Esophagus muscularis mucosa (tissue), 4 donors: ENCODE measurements at regions not wholly inside any gene's neighbourhood (a gene's known extent, or its start where the extent isn't known, plus 50 kb on each side); places are given as distances from the start of the nearest gene placed in this dataset.

Experiments used
- DNase-seq: peaks from one replicate; pipeline ENCODE4 v3.0.0-alpha.2; 2017; ENCODE audit errors: extremely low spot score
- H3K27ac ChIP-seq, 4 donors: fragments of 200-600 bp; sonication (generic); replicated peaks in 1 of 4; 1 replicate in 3 of 4; 2 replicates in 1 of 4; pipeline ENCODE4 v1.5.1; 2016 to 2019; ENCODE audit warnings: mild to moderate bottlenecking in 1 of 4
- H3K27me3 ChIP-seq, 4 donors: fragments of 200-600 bp; sonication (generic); one replicate each; pipeline versions ENCODE4 v1.5.1 to v1.6.0; 2016 to 2019
- H3K36me3 ChIP-seq, 4 donors: fragments of 200-600 bp; sonication (generic); one replicate each; pipeline ENCODE4 v1.5.1; 2016 to 2019
- H3K4me1 ChIP-seq, 4 donors: fragments of 200-600 bp; sonication (generic); one replicate each; pipeline ENCODE4 v1.5.1; 2016 to 2019
- H3K4me3 ChIP-seq, 4 donors: fragments of 200-600 bp; sonication (generic); 1 replicate in 2 of 4; 2 replicates in 2 of 4; pipeline ENCODE4 v1.5.1; 2016 to 2019; ENCODE audit warnings: mild to moderate bottlenecking in 4 of 4, moderate library complexity in 1 of 4
- H3K9me3 ChIP-seq, 4 donors: fragments of 200-600 bp; sonication (generic); 1 replicate in 3 of 4; 2 replicates in 1 of 4; pipeline ENCODE4 v1.5.1; 2016 to 2019
- CTCF ChIP-seq, 3 experiments: fragments of 200-600 bp in 2 of 3; fragments of 450-650 bp in 1 of 3; sonication (generic) in 2 of 3; IDR thresholded peaks; one replicate each; pipeline ENCODE4 v1.5.1; 2017 to 2019; ENCODE audit warnings: antibody characterized with exemption in 3 of 3, mild to moderate bottlenecking in 2 of 3, moderate library complexity in 1 of 3
- EP300 ChIP-seq: sonication (generic); formaldehyde crosslinking; IDR thresholded peaks from one replicate; pipeline ENCODE4 v1.6.1; 2017; ENCODE audit warnings: antibody characterized with exemption
- POLR2A ChIP-seq: fragments of 450-650 bp; IDR thresholded peaks from one replicate; pipeline ENCODE4 v1.6.1; 2017; ENCODE audit warnings: antibody characterized with exemption, moderate library complexity, mild to moderate bottlenecking, low read depth
- POLR2AphosphoS5 ChIP-seq, 2 donors: sonication (generic); formaldehyde crosslinking; IDR thresholded peaks; one replicate each; pipeline ENCODE4 v1.6.1; 2017; ENCODE audit warnings: antibody characterized with exemption in 2 of 2
- WGBS: methylation state at CpG from one replicate; pipeline ENCODE4 v1.1.5; 2018; 5-methylcytosine and 5-hydroxymethylcytosine counted together
- intact Hi-C: fragments of 100-400 bp; cut with DNase I; formaldehyde crosslinking; loops from one replicate; pipeline ENCODE4 v1.15.1; 2023

GRCh38 chr2:52222128-52222527, 1190.2 kb upstream of the NRXN1 start:
- no peak overlapping the region for H3K27ac ChIP-seq
- no peaks in the 10 kb centered on the region for H3K27me3 ChIP-seq
- DNase-seq, result no peak
- no peaks in the 10 kb centered on the region for H3K9me3 ChIP-seq
- no peak overlapping the region for H3K4me3 ChIP-seq
- no peak for TF ChIP-seq EP300
- TF ChIP-seq POLR2AphosphoS5 (IDR thresholded peaks at IDR 0.05), result no peak
- no peak for TF ChIP-seq CTCF (IDR thresholded peaks at IDR 0.05)
- TF ChIP-seq POLR2A, result no peak
- no peaks in the 10 kb centered on the region for H3K4me1 ChIP-seq
- intact Hi-C loops, result no loop called here
- H3K36me3 ChIP-seq, result no peaks in the 10 kb centered on the region
- 45% methylated on average over 2 of the region's 2 CpGs for WGBS

GRCh38 chr2:52220393-52220792, 1188.5 kb upstream of the NRXN1 start:
- WGBS, result 81% methylated on average over 2 of the region's 2 CpGs
- DNase-seq, result no peak
- intact Hi-C loops, result no loop called here

GRCh38 chr2:52210611-52211010, 1178.7 kb upstream of the NRXN1 start:
- no peaks in the 10 kb centered on the region for H3K9me3 ChIP-seq
- WGBS, result 83% methylated on average over 2 of the region's 2 CpGs
- H3K27ac ChIP-seq, result no peak overlapping the region
- intact Hi-C loops, result no loop called here
- H3K27me3 ChIP-seq, result no peaks in the 10 kb centered on the region
- no peak overlapping the region for H3K4me3 ChIP-seq
- no peaks in the 10 kb centered on the region for H3K4me1 ChIP-seq
- no peak for DNase-seq
- H3K36me3 ChIP-seq, result no peaks in the 10 kb centered on the region
- TF ChIP-seq EP300, result no peak
- no peak for TF ChIP-seq POLR2A
- TF ChIP-seq CTCF (IDR thresholded peaks at IDR 0.05), result no peak
- TF ChIP-seq POLR2AphosphoS5 (IDR thresholded peaks at IDR 0.05), result no peak

More at GRCh38 chr2:52220393-52220792, 1188.5 kb upstream of the NRXN1 start:
- Histone ChIP-seq H3K9me3 (no peaks in the 10 kb centered on the region), H3K4me1 (no peaks in the 10 kb centered on the region), H3K27me3 (no peaks in the 10 kb centered on the region), H3K4me3 (no peak overlapping the region), H3K27ac (no peak overlapping the region), H3K36me3 (no peaks in the 10 kb centered on the region)
- no peak for TF ChIP-seq EP300
- TF ChIP-seq POLR2AphosphoS5 (IDR thresholded peaks at IDR 0.05), result no peak
- TF ChIP-seq POLR2A, result no peak
- no peak for TF ChIP-seq CTCF (IDR thresholded peaks at IDR 0.05)

- H3K4me3 ChIP-seq, result no peak overlapping the region
- no peak for DNase-seq
- H3K36me3 ChIP-seq, result no peaks in the 10 kb centered on the region
- no peak overlapping the region for H3K27ac ChIP-seq
- no peaks in the 10 kb centered on the region for H3K9me3 ChIP-seq
- no peaks in the 10 kb centered on the region for H3K27me3 ChIP-seq
- 83% methylated on average over 1 of the region's 1 CpG for WGBS
- intact Hi-C loops, result no loop called here
- TF ChIP-seq POLR2AphosphoS5 (IDR thresholded peaks at IDR 0.05), result no peak
- no peak for TF ChIP-seq POLR2A
- no peaks in the 10 kb centered on the region for H3K4me1 ChIP-seq
Observed at GRCh38 chr2:52210161-52210560, 1178.2 kb upstream of the NRXN1 start.

DNA sequence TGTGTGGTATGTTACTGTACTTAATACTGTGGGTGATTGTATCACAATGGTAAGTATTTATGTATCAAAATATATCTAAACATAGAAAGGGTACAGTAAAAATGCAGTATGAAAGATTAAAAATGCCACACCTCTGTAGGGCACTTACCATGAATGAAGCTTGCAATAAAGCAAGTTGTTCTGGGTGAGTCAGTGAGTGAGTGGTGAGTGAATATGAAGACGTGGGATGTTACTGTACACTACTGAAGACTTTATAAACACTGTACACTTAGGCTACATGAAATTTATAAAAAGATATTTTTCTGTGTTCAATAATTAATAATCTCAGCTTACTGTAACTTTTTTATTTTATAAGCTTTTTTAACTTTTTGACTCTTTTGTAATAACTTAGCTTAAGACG, 1162.4 kb upstream of the NRXN1 start:
- no peak for DNase-seq
- no peaks in the 10 kb centered on the region for H3K27me3 ChIP-seq
- H3K4me3 ChIP-seq, result no peak overlapping the region
- H3K4me1 ChIP-seq, result no peaks in the 10 kb centered on the region
- no peak overlapping the region for H3K27ac ChIP-seq
- 96% methylated on average over 2 of the region's 2 CpGs for WGBS
- intact Hi-C loops, result no loop called here
- no peaks in the 10 kb centered on the region for H3K9me3 ChIP-seq
- TF ChIP-seq POLR2A (no peak), CTCF (IDR thresholded peaks at IDR 0.05) (no peak), POLR2AphosphoS5 (IDR thresholded peaks at IDR 0.05) (no peak), EP300 (no peak)
- H3K36me3 ChIP-seq, result no peaks in the 10 kb centered on the region
